Endothelial cell of umbilical vein (primary cell): ENCODE measurements at regions not wholly inside any gene's neighbourhood (a gene's known extent, or its start where the extent isn't known, plus 50 kb on each side); places are given as distances from the start of the nearest gene placed in this dataset.
A peak's percentile ranks its signal among the peaks of the same experiment; 100 is the strongest.

Experiments used
- BruUV-seq: library from RNA; stranded (reverse); fragments of 400-500 nt; replicated peaks from 2 replicates; lab custom pipeline; 2021; lab: Mats Ljungman, UMichigan
- CTCF ChIA-PET: fragments of 300-600, 350-600 bp; sonication (Branson Sonifier 250); formaldehyde crosslinking; loops from one replicate; lab custom pipeline; 2021; ENCODE audit warnings: antibody characterized with exemption, inconsistent platforms; lab: Charles Lee
- POLR2A ChIA-PET: fragments of 300-600, 350-600 bp; sonication (Branson Sonifier 250); formaldehyde crosslinking; loops from one replicate; lab custom pipeline; 2021; ENCODE audit warnings: antibody characterized with exemption, inconsistent platforms; lab: Charles Lee
- DNase-seq: peaks from one replicate; pipeline ENCODE4 v3.0.0-alpha.2; 2011; ENCODE audit warnings: low read depth, low spot score
- FAIRE-seq: peaks from 2 replicates; lab custom pipeline; 2011; peaks lifted over from hg19 to GRCh38; lab: Jason Lieb, UNC
- H2AFZ ChIP-seq: 2 replicates; pipeline ENCODE4 v1.6.0; 2012; ENCODE audit warnings: low read depth, low read length, control low read depth, inconsistent platforms
- H3K27ac ChIP-seq: 2 replicates; pipeline ENCODE4 v1.5.1; 2011; ENCODE audit warnings: low read depth, mild to moderate bottlenecking, control low read depth, low read length, moderate library complexity; ENCODE audit not compliant: insufficient read depth
- H3K27me3 ChIP-seq, 2 experiments: 2 replicates each; pipeline versions ENCODE4 v1.6.0 to v1.6.1; 2011; ENCODE audit warnings: low read length in 2 of 2, mixed read lengths in 1 of 2; ENCODE audit not compliant: control insufficient read depth in 2 of 2, insufficient read depth in 2 of 2
- H3K36me3 ChIP-seq, 2 experiments: 2 replicates in 1 of 2; 3 replicates in 1 of 2; pipeline ENCODE4 v1.5.1; 2011; ENCODE audit warnings: low read length in 2 of 2, mild to moderate bottlenecking in 1 of 2, moderate library complexity in 1 of 2; ENCODE audit not compliant: control insufficient read depth in 2 of 2, insufficient read depth in 2 of 2; ENCODE audit errors: extremely low read depth in 1 of 2
- H3K4me1 ChIP-seq: 3 replicates; pipeline ENCODE4 v1.5.1; 2011; ENCODE audit warnings: mild to moderate bottlenecking, low read length; ENCODE audit not compliant: control insufficient read depth, insufficient read depth; ENCODE audit errors: extremely low read depth
- H3K4me2 ChIP-seq: 2 replicates; pipeline ENCODE4 v1.6.1; 2011; ENCODE audit warnings: low read length, control low read depth, mixed read lengths; ENCODE audit not compliant: insufficient read depth
- H3K4me3 ChIP-seq, 3 experiments: fragments of 200-600 bp in 1 of 3; sonication (generic), shearing (Covaris generic) in 1 of 3; replicated peaks in 1 of 3; 2 replicates each; pipeline ENCODE4 v1.5.1; 2011 to 2016; ENCODE audit warnings: control low read depth in 3 of 3, low read length in 3 of 3, mild to moderate bottlenecking in 2 of 3, inconsistent platforms in 1 of 3, low read depth in 1 of 3, moderate library complexity in 1 of 3; ENCODE audit not compliant: insufficient read depth in 1 of 3
- H3K79me2 ChIP-seq: 2 replicates; pipeline ENCODE4 v1.6.0; 2012; ENCODE audit warnings: low read length, inconsistent platforms; ENCODE audit not compliant: control insufficient read depth, insufficient read depth
- H3K9ac ChIP-seq: replicated peaks from 2 replicates; pipeline ENCODE3; 2011; ENCODE audit warnings: low read length, control low read depth; ENCODE audit not compliant: insufficient read depth; ENCODE audit errors: extremely low read depth
- H3K9me1 ChIP-seq: replicated peaks from 3 replicates; pipeline ENCODE4 v1.6.0; 2011; ENCODE audit warnings: mild to moderate bottlenecking, low read length; ENCODE audit not compliant: control insufficient read depth, insufficient read depth; ENCODE audit errors: extremely low read depth
- H3K9me3 ChIP-seq: replicated peaks from 2 replicates; pipeline ENCODE4 v1.5.1; 2012; ENCODE audit warnings: low read length, inconsistent platforms; ENCODE audit not compliant: control insufficient read depth, insufficient read depth
- H4K20me1 ChIP-seq: replicated peaks from 2 replicates; pipeline ENCODE3; 2011; ENCODE audit warnings: mild to moderate bottlenecking, low read length; ENCODE audit not compliant: control insufficient read depth, insufficient read depth; ENCODE audit errors: extremely low read depth
- CTCF ChIP-seq, 2 donors: IDR thresholded peaks; 1 replicate in 1 of 2; 2 replicates in 1 of 2; pipeline ENCODE4 v1.5.1; 2011; ENCODE audit warnings: low read length in 2 of 2, mild to moderate bottlenecking in 2 of 2, moderate library complexity in 2 of 2, control low read depth in 1 of 2, inconsistent platforms in 1 of 2, low read depth in 1 of 2; ENCODE audit not compliant: insufficient read depth in 1 of 2; ENCODE audit errors: extremely low read depth in 1 of 2
- EZH2 ChIP-seq: IDR thresholded peaks from 2 replicates; pipeline ENCODE4 v1.6.1; 2012; ENCODE audit warnings: borderline replicate concordance, low read depth, mild to moderate bottlenecking, moderate library complexity, low read length, inconsistent platforms; ENCODE audit not compliant: severe bottlenecking
- FOS ChIP-seq: IDR thresholded peaks from 2 replicates; pipeline ENCODE4 v1.6.1; 2011; ENCODE audit warnings: mild to moderate bottlenecking, low read length, moderate library complexity, borderline replicate concordance; ENCODE audit not compliant: insufficient read depth
- GATA2 ChIP-seq: IDR thresholded peaks from 2 replicates; pipeline ENCODE4 v1.7.0; 2011; ENCODE audit warnings: low read depth, mild to moderate bottlenecking, moderate library complexity, mixed read lengths, low read length; ENCODE audit not compliant: insufficient read length, insufficient read depth
- JUN ChIP-seq: IDR thresholded peaks from 2 replicates; pipeline ENCODE4 v1.6.1; 2011; ENCODE audit warnings: borderline replicate concordance, low read depth; ENCODE audit not compliant: insufficient read length, insufficient read depth
- MAX ChIP-seq: IDR thresholded peaks from 2 replicates; pipeline ENCODE4 v1.6.1; 2011; ENCODE audit not compliant: insufficient read depth, insufficient read length
- MYC ChIP-seq: IDR thresholded peaks from one replicate; pipeline ENCODE4 v1.6.1; 2011; ENCODE audit warnings: mild to moderate bottlenecking, low read depth, low read length
- POLR2A ChIP-seq: IDR thresholded peaks from 2 replicates; pipeline ENCODE4 v1.6.1; 2012; ENCODE audit warnings: low read depth, mild to moderate bottlenecking, control low read depth, low read length
- POLR2AphosphoS5 ChIP-seq: IDR thresholded peaks from 2 replicates; pipeline ENCODE4 v1.6.1; 2012; ENCODE audit warnings: low read depth, mild to moderate bottlenecking, control low read depth, low read length, moderate library complexity; ENCODE audit not compliant: insufficient read depth
- dilution Hi-C: fragments of 300-500 bp; cut with MboI; formaldehyde crosslinking; loops from one replicate; pipeline ENCODE4 v1.15.0; 2019; ENCODE audit warnings: low sequenced_read_pairs; ENCODE audit not compliant: extremely low pct_ligation_motif_present
- intact Hi-C: fragments of 100-400 bp; cut with micrococcal nuclease; formaldehyde crosslinking; loops from one replicate; pipeline ENCODE4 v1.10.0; 2022

- TF ChIP-seq FOS = no peak
- no peak for TF ChIP-seq MAX
- TF ChIP-seq MYC = no peak
- TF ChIP-seq POLR2A = no peak
- TF ChIP-seq POLR2AphosphoS5 = no peak
- TF ChIP-seq CTCF (IDR thresholded peaks at IDR 0.05; ENCODE audit: extremely low read depth in 1 of 2, insufficient read depth in 1 of 2, low read depth in 1 of 2, low read length in 2 of 2) = no peak
- no peak for TF ChIP-seq JUN
- TF ChIP-seq GATA2 = no peak
- TF ChIP-seq EZH2 = no peak
- Histone ChIP-seq H3K4me2 (no peak overlapping the region), H4K20me1 (no peaks in the 10 kb centered on the region), H2AFZ (no peak overlapping the region), H3K9ac (no peak overlapping the region), H3K9me3 (peaks cover 3% of the 10 kb centered on the region), H3K4me3 (no peak overlapping the region), H3K79me2 (no peaks in the 10 kb centered on the region), H3K27ac (no peak overlapping the region), H3K4me1 (no peaks in the 10 kb centered on the region), H3K9me1 (no peaks in the 10 kb centered on the region), H3K36me3 (peaks cover 0 to 5% of the 10 kb centered on the region in 2 experiments), H3K27me3 (no peaks in the 10 kb centered on the region)
- FAIRE-seq (peak; percentile 18), DNase-seq (no peak)
- BruUV-seq = no TSS peak
- dilution Hi-C loops = no loop called here
- POLR2A ChIA-PET = no interaction called here
- intact Hi-C loops = no loop called here
- CTCF ChIA-PET = no interaction called here
Measured at GRCh38 chr16:31745900-31746299, 127.7 kb upstream of the ZNF267 start.
